ENCODE measurements at regions not wholly inside any gene's neighbourhood (a gene's known extent, or its start where the extent isn't known, plus 50 kb on each side); places are given as distances from the start of the nearest gene placed in this dataset.

- ChIA-PET CTCF (no interaction called here), POLR2A (no interaction called here)
- intact Hi-C loops (cut with DNase I, micrococcal nuclease), result no loop called here
- Mint-ChIP-seq H3K27me3 (peaks cover 8% of the 10 kb centered on the region), H3K4me1 (ENCODE audit: low read depth) (no peaks in the 10 kb centered on the region), H3K27ac (no peak overlapping the region), H3K9me3 (no peaks in the 10 kb centered on the region), H3K4me3 (no peak overlapping the region), H3K36me3 (ENCODE audit: low read depth) (no peaks in the 10 kb centered on the region)
- ATAC-seq (ENCODE audit: poor library complexity) (no peak), DNase-seq (no peak)
- Histone ChIP-seq H3K27me3 (ENCODE audit: control insufficient read depth in 1 of 2, insufficient read depth in 2 of 2, low read length in 2 of 2) (no peaks in the 10 kb centered on the region), H3K4me1 (ENCODE audit: insufficient read depth, low read length) (no peaks in the 10 kb centered on the region), H3K27ac (ENCODE audit: low read depth in 1 of 2, low read length in 2 of 2) (no peak overlapping the region), H3K36me3 (ENCODE audit: insufficient read depth, low read length) (no peaks in the 10 kb centered on the region), H3K9me3 (ENCODE audit: control insufficient read depth in 1 of 2, insufficient read depth in 1 of 2, low read length in 2 of 2) (no peaks in the 10 kb centered on the region), H3K4me3 (ENCODE audit: low read length) (no peak overlapping the region)
- TF ChIP-seq, protein P1, sequence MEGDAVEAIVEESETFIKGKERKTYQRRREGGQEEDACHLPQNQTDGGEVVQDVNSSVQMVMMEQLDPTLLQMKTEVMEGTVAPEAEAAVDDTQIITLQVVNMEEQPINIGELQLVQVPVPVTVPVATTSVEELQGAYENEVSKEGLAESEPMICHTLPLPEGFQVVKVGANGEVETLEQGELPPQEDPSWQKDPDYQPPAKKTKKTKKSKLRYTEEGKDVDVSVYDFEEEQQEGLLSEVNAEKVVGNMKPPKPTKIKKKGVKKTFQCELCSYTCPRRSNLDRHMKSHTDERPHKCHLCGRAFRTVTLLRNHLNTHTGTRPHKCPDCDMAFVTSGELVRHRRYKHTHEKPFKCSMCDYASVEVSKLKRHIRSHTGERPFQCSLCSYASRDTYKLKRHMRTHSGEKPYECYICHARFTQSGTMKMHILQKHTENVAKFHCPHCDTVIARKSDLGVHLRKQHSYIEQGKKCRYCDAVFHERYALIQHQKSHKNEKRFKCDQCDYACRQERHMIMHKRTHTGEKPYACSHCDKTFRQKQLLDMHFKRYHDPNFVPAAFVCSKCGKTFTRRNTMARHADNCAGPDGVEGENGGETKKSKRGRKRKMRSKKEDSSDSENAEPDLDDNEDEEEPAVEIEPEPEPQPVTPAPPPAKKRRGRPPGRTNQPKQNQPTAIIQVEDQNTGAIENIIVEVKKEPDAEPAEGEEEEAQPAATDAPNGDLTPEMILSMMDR (IDR thresholded peaks at IDR 0.05), result no peak
These were observed 55.2 kb upstream of the TSC22D2 start for GRCh38 chr3:150352931-150353330.

- Histone ChIP-seq H3K27me3 (ENCODE audit: control insufficient read depth in 1 of 2, insufficient read depth in 2 of 2, low read length in 2 of 2) (no peaks in the 10 kb centered on the region), H3K36me3 (ENCODE audit: insufficient read depth, low read length) (no peaks in the 10 kb centered on the region), H3K27ac (ENCODE audit: low read depth in 1 of 2, low read length in 2 of 2) (no peak overlapping the region), H3K9me3 (ENCODE audit: control insufficient read depth in 1 of 2, insufficient read depth in 1 of 2, low read length in 2 of 2) (no peaks in the 10 kb centered on the region), H3K4me1 (ENCODE audit: insufficient read depth, low read length) (no peaks in the 10 kb centered on the region), H3K4me3 (ENCODE audit: low read length) (no peak overlapping the region)
- ATAC-seq (ENCODE audit: poor library complexity) (no peak), DNase-seq (no peak)
- no peaks in the 10 kb centered on the region for H3K9me3 Mint-ChIP-seq
- no peaks in the 10 kb centered on the region for H3K36me3 Mint-ChIP-seq (ENCODE audit: low read depth)
- ChIA-PET POLR2A (no interaction called here), CTCF (no interaction called here)
- intact Hi-C loops (cut with DNase I, micrococcal nuclease), result no loop called here
- no peak overlapping the region for H3K4me3 Mint-ChIP-seq
- no peaks in the 10 kb centered on the region for H3K4me1 Mint-ChIP-seq (ENCODE audit: low read depth)
- no peak overlapping the region for H3K27ac Mint-ChIP-seq
- TF ChIP-seq, protein P1 (IDR thresholded peaks at IDR 0.05), result no peak
- peaks cover 8% of the 10 kb centered on the region for H3K27me3 Mint-ChIP-seq
These were observed 56.7 kb upstream of the TSC22D2 start for GRCh38 chr3:150351398-150351797.

- TF ChIP-seq, protein P1 (IDR thresholded peaks at IDR 0.05), result no peak
- POLR2A ChIA-PET, result no interaction called here
These were observed 58.6 kb upstream of the TSC22D2 start for GRCh38 chr3:150349314-150350097.

More at GRCh38 chr3:150349314-150350097, 58.6 kb upstream of the TSC22D2 start:
- Histone ChIP-seq H3K27ac (ENCODE audit: low read depth in 1 of 2, low read length in 2 of 2) (no peak overlapping the region), H3K4me1 (ENCODE audit: insufficient read depth, low read length) (no peaks in the 10 kb centered on the region), H3K27me3 (ENCODE audit: control insufficient read depth in 1 of 2, insufficient read depth in 2 of 2, low read length in 2 of 2) (no peaks in the 10 kb centered on the region), H3K9me3 (ENCODE audit: control insufficient read depth in 1 of 2, insufficient read depth in 1 of 2, low read length in 2 of 2) (no peaks in the 10 kb centered on the region), H3K36me3 (ENCODE audit: insufficient read depth, low read length) (no peaks in the 10 kb centered on the region), H3K4me3 (ENCODE audit: low read length) (no peak overlapping the region)
- Mint-ChIP-seq H3K4me1 (ENCODE audit: low read depth) (no peaks in the 10 kb centered on the region), H3K4me3 (no peak overlapping the region), H3K9me3 (no peaks in the 10 kb centered on the region), H3K27me3 (peaks cover 12% of the 10 kb centered on the region), H3K27ac (no peak overlapping the region), H3K36me3 (ENCODE audit: low read depth) (no peaks in the 10 kb centered on the region)
- DNase-seq, result no peak
- CTCF ChIA-PET, result interaction anchor here (0.9 kb wide), 1 partner anchor 30 kb away, joined by 3 read pairs; no protein-coding TSS in a partner anchor
- no peak for ATAC-seq (ENCODE audit: poor library complexity)
- intact Hi-C loops (cut with DNase I, micrococcal nuclease), result no loop called here
